ENCODE measurements at regions not wholly inside any gene's neighbourhood (a gene's known extent, or its start where the extent isn't known, plus 50 kb on each side); places are given as distances from the start of the nearest gene placed in this dataset.

DNA sequence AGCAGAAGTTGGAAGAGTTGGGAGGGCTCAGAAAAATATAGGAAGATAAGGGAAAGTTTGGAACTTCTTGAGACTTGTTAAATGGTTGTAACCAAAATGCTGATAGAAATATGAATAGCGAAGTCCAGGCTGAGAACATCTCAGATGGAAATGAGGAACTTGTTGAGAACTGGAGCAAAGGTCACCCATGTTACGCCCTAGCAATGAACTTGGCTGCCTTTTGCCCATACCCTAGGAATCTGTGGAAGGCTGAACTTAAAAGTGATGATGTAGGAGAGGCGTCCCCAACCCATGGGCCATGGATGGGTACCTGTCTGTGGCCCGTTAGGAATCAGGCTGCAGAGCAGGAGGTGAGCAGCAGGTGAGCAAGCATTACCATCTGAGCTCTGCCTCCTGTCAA, 347.8 kb downstream of the ARL4A start:
- Mint-ChIP-seq H3K27me3 (peaks cover 4% of the 10 kb centered on the region), H3K4me1 (peaks cover 11% of the 10 kb centered on the region), H3K9me3 (peaks cover 6% of the 10 kb centered on the region), H3K4me3 (no peak overlapping the region), H3K27ac (no peak overlapping the region), H3K36me3 (ENCODE audit: low read depth) (no peaks in the 10 kb centered on the region)
- POLR2A ChIA-PET, result no interaction called here
- DNase-seq, result no peak
- intact Hi-C loops (cut with micrococcal nuclease), result no loop called here
- CTCF ChIA-PET, result no interaction called here
- TF ChIP-seq CTCF (IDR thresholded peaks at IDR 0.05), result no peak
- no peak for ATAC-seq (ENCODE audit: low read depth)

GRCh38 chr7:13036256-13036780, 348.9 kb downstream of the ARL4A start:
- peaks cover 6% of the 10 kb centered on the region for H3K9me3 Mint-ChIP-seq
- ChIA-PET POLR2A (no interaction called here), CTCF (no interaction called here)
- H3K27ac Mint-ChIP-seq, result no peak overlapping the region
- intact Hi-C loops (cut with micrococcal nuclease), result no loop called here
- DNase-seq (no peak), ATAC-seq (ENCODE audit: low read depth) (no peak)
- H3K27me3 Mint-ChIP-seq, result peaks cover 5% of the 10 kb centered on the region
- no peak overlapping the region for H3K4me3 Mint-ChIP-seq
- no peak for TF ChIP-seq CTCF (IDR thresholded peaks at IDR 0.05)
- H3K4me1 Mint-ChIP-seq, result peaks cover 11% of the 10 kb centered on the region
- no peaks in the 10 kb centered on the region for H3K36me3 Mint-ChIP-seq (ENCODE audit: low read depth)

DNA sequence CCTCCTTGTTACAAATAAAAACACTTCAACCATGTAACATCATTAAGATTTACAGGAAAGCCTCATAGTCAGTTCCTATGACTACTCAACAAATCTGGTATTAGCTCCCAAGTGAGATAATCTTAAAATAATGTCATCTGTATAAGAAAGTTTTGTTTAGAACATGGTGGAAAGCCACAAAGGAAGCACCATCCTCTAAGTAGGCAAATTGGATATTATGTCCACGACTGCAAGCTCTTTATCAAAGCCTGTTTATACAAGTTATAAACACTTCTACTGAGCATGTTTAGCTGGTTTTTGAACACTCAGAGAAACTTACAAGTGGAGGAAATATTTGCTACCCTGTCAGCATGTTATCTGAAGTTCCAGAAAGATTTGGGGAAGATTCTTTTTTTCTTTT, 349.8 kb downstream of the ARL4A start:
- Mint-ChIP-seq H3K4me3 (no peak overlapping the region), H3K27ac (no peak overlapping the region), H3K4me1 (peaks cover 11% of the 10 kb centered on the region), H3K27me3 (peaks cover 5% of the 10 kb centered on the region), H3K9me3 (peaks cover 6% of the 10 kb centered on the region), H3K36me3 (ENCODE audit: low read depth) (no peaks in the 10 kb centered on the region)
- POLR2A ChIA-PET, result no interaction called here
- ATAC-seq (ENCODE audit: low read depth), result no peak
- CTCF ChIA-PET, result no interaction called here
- DNase-seq, result no peak
- no peak for TF ChIP-seq CTCF (IDR thresholded peaks at IDR 0.05)
- intact Hi-C loops (cut with micrococcal nuclease), result no loop called here

- Mint-ChIP-seq H3K9me3 (peaks cover under 1% of the 10 kb centered on the region), H3K4me3 (no peak overlapping the region), H3K4me1 (no peaks in the 10 kb centered on the region), H3K36me3 (ENCODE audit: low read depth) (no peaks in the 10 kb centered on the region), H3K27me3 (peaks cover 6% of the 10 kb centered on the region), H3K27ac (no peak overlapping the region)
- TF ChIP-seq CTCF (IDR thresholded peaks at IDR 0.05), result no peak
- DNase-seq (no peak), ATAC-seq (ENCODE audit: low read depth) (no peak)
- ChIA-PET POLR2A (no interaction called here), CTCF (no interaction called here)
- intact Hi-C loops (cut with micrococcal nuclease), result no loop called here
These were observed 354.0 kb downstream of the ARL4A start for GRCh38 chr7:13041368-13041988.

GRCh38 chr7:13042605-13043236, 355.3 kb downstream of the ARL4A start:
- H3K4me1 Mint-ChIP-seq, result no peaks in the 10 kb centered on the region
- H3K27ac Mint-ChIP-seq, result no peak overlapping the region
- no peaks in the 10 kb centered on the region for H3K9me3 Mint-ChIP-seq
- DNase-seq (no peak), ATAC-seq (ENCODE audit: low read depth) (no peak)
- H3K4me3 Mint-ChIP-seq, result no peak overlapping the region
- ChIA-PET CTCF (no interaction called here), POLR2A (no interaction called here)
- intact Hi-C loops (cut with micrococcal nuclease), result no loop called here
- TF ChIP-seq CTCF (IDR thresholded peaks at IDR 0.05), result no peak
- H3K27me3 Mint-ChIP-seq, result peaks cover 6% of the 10 kb centered on the region
- no peaks in the 10 kb centered on the region for H3K36me3 Mint-ChIP-seq (ENCODE audit: low read depth)

All from activated B cell treated with CpG ODN at 0.5 μM for 24 hours (primary cell).